ENCODE measurements at regions not wholly inside any gene's neighbourhood (a gene's known extent, or its start where the extent isn't known, plus 50 kb on each side); places are given as distances from the start of the nearest gene placed in this dataset.

- no peak for TF ChIP-seq CTCF (IDR thresholded peaks at IDR 0.05)
- TF ChIP-seq BCL3 (IDR thresholded peaks at IDR 0.05) = no peak
- no peak for TF ChIP-seq BHLHE40 (IDR thresholded peaks at IDR 0.05; ENCODE audit: low read depth, low read length)
- no peak for TF ChIP-seq ZNF302 (CRISPR knock-in tag; IDR thresholded peaks at IDR 0.05)
- no peak for TF ChIP-seq KDM5A (IDR thresholded peaks at IDR 0.05)
- TF ChIP-seq POLR2A (IDR thresholded peaks at IDR 0.05; ENCODE audit: low read length) = no peak
- no peak for TF ChIP-seq EP300 (IDR thresholded peaks at IDR 0.05)
- TF ChIP-seq RAD21 (conservative IDR thresholded peaks at IDR 0.05 in 1 of 2, IDR thresholded peaks at IDR 0.05 in 1 of 2) = no peak
- no peak for TF ChIP-seq CHD2 (IDR thresholded peaks at IDR 0.05; ENCODE audit: low read length, partially characterized antibody)
- TF ChIP-seq RNF2 (IDR thresholded peaks at IDR 0.05; ENCODE audit: borderline replicate concordance, low read depth) = no peak
- no peak for TF ChIP-seq ATOH8 (CRISPR knock-in tag; IDR thresholded peaks at IDR 0.05; ENCODE audit: low read depth)
- TF ChIP-seq RFX5 (IDR thresholded peaks at IDR 0.05) = no peak
These were observed 101.7 kb upstream of the SLC66A3 start for GRCh38 chr2:11053546-11053945.

Data from A549 (cell line).